ENCODE measurements at regions not wholly inside any gene's neighbourhood (a gene's known extent, or its start where the extent isn't known, plus 50 kb on each side); places are given as distances from the start of the nearest gene placed in this dataset.
"Not testable (repeated sequence)": the region's sequence is repeated elsewhere in the genome, so short reads cannot be mapped to it uniquely, and the experiment has no call there.

GRCh38 chr16:62899737-62900136, 863.5 kb upstream of the CDH8 start:
- DNase-seq (ENCODE audit: low spot score): no peak

- DNase-seq (ENCODE audit: low spot score): no peak
Observed at GRCh38 chr16:62889097-62889496, 852.9 kb upstream of the CDH8 start.

GRCh38 chr16:62883509-62883908, 847.3 kb upstream of the CDH8 start:
- DNase-seq (ENCODE audit: low spot score): no peak

- DNase-seq (ENCODE audit: low spot score): no peak
Observed at GRCh38 chr16:62882552-62883221, 846.4 kb upstream of the CDH8 start.

- DNase-seq (ENCODE audit: low spot score): no peak
Observed at GRCh38 chr16:62876133-62876532, 839.9 kb upstream of the CDH8 start.

GRCh38 chr16:62872339-62872738, 836.1 kb upstream of the CDH8 start:
- no peak for DNase-seq (ENCODE audit: low spot score)

- no peak for DNase-seq (ENCODE audit: low spot score)
Observed at GRCh38 chr16:62870554-62870953, 834.3 kb upstream of the CDH8 start.

GRCh38 chr16:62869837-62870236, 833.6 kb upstream of the CDH8 start:
- DNase-seq (ENCODE audit: low spot score): no peak

- no peak for DNase-seq (ENCODE audit: low spot score)
Observed at GRCh38 chr16:62863139-62863538, 826.9 kb upstream of the CDH8 start.

GRCh38 chr16:62853887-62854286, 817.6 kb upstream of the CDH8 start:
- DNase-seq (ENCODE audit: low spot score): no peak

GRCh38 chr16:62846399-62847057, 810.3 kb upstream of the CDH8 start:
- no peak for DNase-seq (ENCODE audit: low spot score)

GRCh38 chr16:62832214-62832613, 796.0 kb upstream of the CDH8 start:
- no peak for DNase-seq (ENCODE audit: low spot score)

GRCh38 chr16:62831235-62831850, 795.1 kb upstream of the CDH8 start:
- DNase-seq (ENCODE audit: low spot score): no peak

GRCh38 chr16:62829607-62830006, 793.4 kb upstream of the CDH8 start:
- DNase-seq (ENCODE audit: low spot score): no peak

- no peak for DNase-seq (ENCODE audit: low spot score)
Observed at GRCh38 chr16:62829084-62829483, 792.8 kb upstream of the CDH8 start.

- DNase-seq (ENCODE audit: low spot score): no peak
Observed at GRCh38 chr16:62821824-62822223, 785.6 kb upstream of the CDH8 start.

- no peak for DNase-seq (ENCODE audit: low spot score)
Observed at GRCh38 chr16:62816971-62817519, 780.8 kb upstream of the CDH8 start.

GRCh38 chr16:62814891-62815290, 778.7 kb upstream of the CDH8 start:
- DNase-seq (ENCODE audit: low spot score): no peak

GRCh38 chr16:62805221-62805857, 769.1 kb upstream of the CDH8 start:
- DNase-seq (ENCODE audit: low spot score): no peak

GRCh38 chr16:62794724-62795123, 758.5 kb upstream of the CDH8 start:
- no peak for DNase-seq (ENCODE audit: low spot score)

- not testable (repeated sequence) for DNase-seq (ENCODE audit: low spot score)
Observed at GRCh38 chr16:62780081-62780480, 743.8 kb upstream of the CDH8 start.

GRCh38 chr16:62764572-62764971, 728.3 kb upstream of the CDH8 start:
- DNase-seq (ENCODE audit: low spot score): no peak

- DNase-seq (ENCODE audit: low spot score): no peak
Observed at GRCh38 chr16:62760398-62760797, 724.2 kb upstream of the CDH8 start.

Measured in hematopoietic multipotent progenitor cell treated with erythropoietin and hydrocortisone succinate and interleukin-3 and kit ligand, for 15 days (in vitro differentiated cells).